Lower leg skin (tissue), 4 donors: ENCODE measurements at regions not wholly inside any gene's neighbourhood (a gene's known extent, or its start where the extent isn't known, plus 50 kb on each side); places are given as distances from the start of the nearest gene placed in this dataset.

Source experiments
- DNase-seq, 2 donors: peaks; one replicate each; pipeline ENCODE4 v3.0.0-alpha.2; 2019; ENCODE audit warnings: low spot score in 2 of 2
- H3K4me3 ChIP-seq: fragments of 200-600 bp; sonication (generic); 2 replicates; pipeline ENCODE4 v1.5.1; 2017; ENCODE audit warnings: mild to moderate bottlenecking, low read depth; ENCODE audit not compliant: poor library complexity, severe bottlenecking
- POLR2A ChIP-seq, 2 donors: fragments of 450-650 bp; IDR thresholded peaks; one replicate each; pipeline ENCODE4 v1.6.1; 2016 to 2017; ENCODE audit warnings: antibody characterized with exemption in 2 of 2, mild to moderate bottlenecking in 1 of 2, moderate library complexity in 1 of 2
- WGBS, 2 donors: methylation state at CpG; one replicate each; pipeline ENCODE4 v1.1.5; 2018; 5-methylcytosine and 5-hydroxymethylcytosine counted together
- intact Hi-C: fragments of 100-400 bp; cut with DNase I; formaldehyde crosslinking; loops from one replicate; pipeline ENCODE4 v1.15.0; 2023; ENCODE audit warnings: low total_unique reads
- TF ChIP-seq, protein P1 (sequence below), 3 donors: fragments of 450-650 bp; IDR thresholded peaks; one replicate each; pipeline ENCODE4 v1.5.1; 2016; ENCODE audit warnings: antibody characterized with exemption in 3 of 3, mild to moderate bottlenecking in 3 of 3, moderate library complexity in 2 of 3

DNA sequence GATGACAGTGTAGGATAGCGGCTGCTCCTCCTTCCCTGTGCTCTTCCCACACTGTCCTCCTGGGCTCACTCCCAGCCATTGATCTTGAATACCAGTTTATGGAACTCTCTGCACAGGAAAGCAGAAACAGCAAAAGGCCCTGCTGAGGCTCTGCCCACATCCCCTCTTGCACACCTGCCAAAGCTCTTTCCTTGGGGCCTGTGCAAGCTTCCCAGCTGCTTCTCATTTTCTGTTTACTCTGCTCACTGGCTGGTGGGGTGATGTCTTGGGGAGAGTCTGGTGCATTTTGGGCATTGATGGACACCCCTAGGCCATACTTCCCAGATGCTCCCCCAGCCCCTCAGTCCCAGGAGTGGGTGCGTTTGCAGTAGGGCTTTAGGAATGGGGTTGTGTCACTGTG is 361.8 kb downstream of the TMEM121 start:
- no peak overlapping the region for H3K4me3 ChIP-seq
- intact Hi-C loops = no loop called here
- DNase-seq = peak in 1 of 2 donors; percentile 13
- WGBS, 2 donors = 73 to 86% methylated on average over 2 of the region's 2 CpGs
- no peak for TF ChIP-seq POLR2A (IDR thresholded peaks at IDR 0.05)
- TF ChIP-seq, protein P1, sequence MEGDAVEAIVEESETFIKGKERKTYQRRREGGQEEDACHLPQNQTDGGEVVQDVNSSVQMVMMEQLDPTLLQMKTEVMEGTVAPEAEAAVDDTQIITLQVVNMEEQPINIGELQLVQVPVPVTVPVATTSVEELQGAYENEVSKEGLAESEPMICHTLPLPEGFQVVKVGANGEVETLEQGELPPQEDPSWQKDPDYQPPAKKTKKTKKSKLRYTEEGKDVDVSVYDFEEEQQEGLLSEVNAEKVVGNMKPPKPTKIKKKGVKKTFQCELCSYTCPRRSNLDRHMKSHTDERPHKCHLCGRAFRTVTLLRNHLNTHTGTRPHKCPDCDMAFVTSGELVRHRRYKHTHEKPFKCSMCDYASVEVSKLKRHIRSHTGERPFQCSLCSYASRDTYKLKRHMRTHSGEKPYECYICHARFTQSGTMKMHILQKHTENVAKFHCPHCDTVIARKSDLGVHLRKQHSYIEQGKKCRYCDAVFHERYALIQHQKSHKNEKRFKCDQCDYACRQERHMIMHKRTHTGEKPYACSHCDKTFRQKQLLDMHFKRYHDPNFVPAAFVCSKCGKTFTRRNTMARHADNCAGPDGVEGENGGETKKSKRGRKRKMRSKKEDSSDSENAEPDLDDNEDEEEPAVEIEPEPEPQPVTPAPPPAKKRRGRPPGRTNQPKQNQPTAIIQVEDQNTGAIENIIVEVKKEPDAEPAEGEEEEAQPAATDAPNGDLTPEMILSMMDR (IDR thresholded peaks at IDR 0.05) = no peak

DNA sequence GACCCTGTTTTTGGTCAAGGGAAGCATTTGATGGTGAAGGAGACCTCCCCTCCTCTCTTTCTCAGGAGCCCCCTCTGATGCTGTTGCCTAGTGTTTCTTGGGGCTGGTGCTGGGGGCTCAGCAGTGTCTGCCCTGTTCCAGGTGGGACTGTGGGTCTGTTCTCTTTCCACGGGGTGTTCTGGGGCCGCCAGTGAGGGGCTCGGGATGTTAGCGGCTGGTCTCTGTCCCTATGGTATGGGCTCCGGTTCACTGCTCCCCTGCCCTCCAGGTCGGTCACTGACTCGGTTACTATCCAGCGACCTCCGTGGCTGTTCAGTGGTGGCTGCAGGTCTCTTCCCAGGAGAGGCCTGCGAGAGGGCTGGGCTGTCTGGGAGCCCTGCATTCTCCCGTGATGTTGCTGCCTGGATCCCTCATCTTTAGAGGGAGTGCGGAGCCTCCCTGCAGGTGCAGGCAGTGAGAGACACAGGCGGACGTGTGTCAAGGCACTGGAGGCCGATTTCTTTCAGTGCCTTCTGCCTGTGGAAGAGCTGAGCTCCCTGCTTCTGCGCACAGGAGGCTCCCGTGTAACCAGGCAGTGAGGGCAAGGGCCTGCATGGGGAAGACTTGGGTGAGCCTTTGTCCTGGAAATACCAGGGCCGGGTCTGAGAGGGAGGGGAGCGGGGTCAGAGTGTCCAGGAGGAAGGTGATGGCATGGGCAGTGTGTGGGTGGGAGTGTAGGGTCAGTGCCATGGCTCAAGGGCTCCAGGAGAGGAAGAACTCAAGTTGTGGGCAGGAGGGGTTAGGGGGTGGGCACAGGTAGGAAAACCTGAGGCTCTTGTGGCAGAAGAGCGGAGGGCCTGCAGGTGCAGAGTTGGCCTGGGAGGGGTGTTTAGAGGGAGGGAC is 362.6 kb downstream of the TMEM121 start:
- intact Hi-C loops = no loop called here
- WGBS, 2 donors = 80 to 88% methylated on average over 20 of the region's 20 CpGs
- peak in 1 of 2 donors; percentile 56 for DNase-seq
- TF ChIP-seq, protein P1 (IDR thresholded peaks at IDR 0.05) = no peak
- no peak for TF ChIP-seq POLR2A (IDR thresholded peaks at IDR 0.05)
- H3K4me3 ChIP-seq = no peak overlapping the region

DNA sequence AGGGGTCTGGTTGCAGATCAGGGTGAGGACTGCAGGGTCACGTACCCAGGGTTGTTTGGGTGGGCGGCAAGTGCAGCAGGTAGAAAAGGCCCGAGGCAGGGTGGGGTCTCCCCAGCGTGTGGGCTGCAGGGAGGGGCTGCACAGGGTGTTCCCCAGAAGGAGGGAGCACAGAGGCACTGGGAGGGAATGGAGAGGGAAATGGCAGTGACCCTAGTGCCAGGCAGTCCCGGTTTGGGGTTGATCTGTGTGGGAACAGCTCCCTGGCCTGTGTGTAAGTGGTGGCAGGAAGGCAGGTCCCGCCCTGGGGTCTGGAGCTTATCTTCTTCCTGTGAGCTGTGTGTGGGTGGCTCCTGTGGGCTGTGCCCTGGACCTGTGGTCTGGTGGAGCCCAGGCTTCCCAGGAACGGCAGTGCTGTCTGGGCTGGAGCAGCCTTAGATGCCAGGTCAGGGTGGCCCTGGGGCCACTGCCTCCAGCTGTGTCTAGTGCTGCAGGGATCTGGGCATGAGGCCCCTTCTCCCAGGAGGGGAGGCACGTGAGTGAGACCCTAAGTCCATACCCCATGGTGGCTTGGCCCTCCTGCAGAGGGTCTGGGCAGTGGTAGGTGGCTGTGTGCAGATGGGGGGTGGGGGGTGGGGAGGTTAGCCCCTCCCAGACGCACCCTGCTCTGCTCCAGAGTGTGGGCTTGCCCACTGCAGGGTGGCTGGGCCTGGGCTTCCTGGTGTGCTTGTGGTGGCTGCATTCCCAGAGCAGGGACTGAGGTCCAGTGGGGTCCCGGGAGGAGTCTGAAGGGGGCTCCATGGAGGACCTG is 363.5 kb downstream of the TMEM121 start:
- DNase-seq = peak in 1 of 2 donors; percentile 82
- 66 to 67% methylated on average over 7 to 9 of the region's 10 CpGs for WGBS, 2 donors
- intact Hi-C loops = no loop called here
- H3K4me3 ChIP-seq = no peak overlapping the region
- TF ChIP-seq, protein P1 (IDR thresholded peaks at IDR 0.05) = no peak
- TF ChIP-seq POLR2A (IDR thresholded peaks at IDR 0.05) = no peak

DNA sequence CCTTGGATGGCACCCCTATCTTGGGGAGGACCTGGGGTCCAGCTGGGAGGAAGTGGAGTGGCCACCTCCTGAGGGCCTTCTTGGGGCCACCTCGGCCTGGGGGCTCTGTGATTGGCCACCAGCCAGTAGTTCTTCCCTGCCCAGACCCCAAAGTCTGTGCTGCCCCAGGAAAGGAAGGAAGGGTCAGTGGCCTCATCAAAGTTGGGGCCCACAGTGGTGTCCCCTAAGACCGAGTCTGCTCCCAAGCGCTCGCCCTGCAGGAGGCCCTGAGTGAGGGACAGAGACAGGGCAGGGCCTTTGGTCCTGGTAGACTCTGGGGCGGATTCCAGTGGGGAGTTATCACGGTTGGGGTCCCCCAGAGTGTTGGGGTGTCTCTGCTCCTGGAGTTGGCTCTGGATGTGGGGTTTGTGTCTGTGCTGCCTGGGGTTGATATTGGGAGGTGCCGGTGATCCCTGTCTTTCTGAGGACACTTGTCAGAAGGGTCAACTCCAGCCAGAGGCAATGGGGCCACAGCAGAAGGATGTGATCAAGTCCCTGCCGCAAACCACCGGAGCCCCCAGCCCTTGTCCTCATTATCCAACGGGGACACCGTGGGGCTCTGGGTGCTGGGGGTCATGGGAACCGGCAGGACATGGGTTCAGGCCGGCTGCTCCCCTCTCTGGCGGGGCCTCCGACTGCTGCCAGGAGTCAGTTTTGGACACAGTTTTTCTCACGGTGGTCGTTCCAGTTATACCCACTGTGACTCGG is 364.3 kb downstream of the TMEM121 start:
- intact Hi-C loops = no loop called here
- TF ChIP-seq POLR2A (IDR thresholded peaks at IDR 0.05) = no peak
- TF ChIP-seq, protein P1 (IDR thresholded peaks at IDR 0.05) = no peak
- no peak overlapping the region for H3K4me3 ChIP-seq
- WGBS, 2 donors = 78 to 89% methylated on average over 15 to 18 of the region's 18 CpGs
- peak in 1 of 2 donors; percentile 68 for DNase-seq

DNA sequence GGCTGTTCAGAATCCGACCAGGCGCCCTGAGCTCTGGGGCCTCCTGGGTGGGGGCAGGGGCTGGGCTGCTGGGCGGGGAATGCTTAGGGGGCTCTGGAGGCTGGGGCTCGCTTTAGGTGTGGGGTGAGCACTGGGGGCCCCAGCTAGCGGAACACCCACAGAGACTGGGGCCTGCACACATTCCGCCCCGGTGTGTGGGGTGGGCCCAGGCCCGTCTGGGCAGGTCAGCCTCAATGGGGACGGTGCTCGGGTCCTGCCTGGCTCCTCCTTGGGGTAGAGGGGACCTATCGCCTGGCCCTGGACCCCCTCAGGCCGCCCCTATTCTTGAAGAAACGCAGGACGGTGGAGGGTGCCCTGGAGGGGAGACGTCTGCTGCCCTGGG is 364.8 kb downstream of the TMEM121 start:
- TF ChIP-seq, protein P1 (IDR thresholded peaks at IDR 0.05) = no peak
- TF ChIP-seq POLR2A (IDR thresholded peaks at IDR 0.05) = no peak
- intact Hi-C loops = no loop called here
- H3K4me3 ChIP-seq = no peak overlapping the region
- 79 to 96% methylated on average over 4 to 15 of the region's 15 CpGs for WGBS, 2 donors
- DNase-seq = no peak
